HEK293 (cell line): ENCODE measurements at regions not wholly inside any gene's neighbourhood (a gene's known extent, or its start where the extent isn't known, plus 50 kb on each side); places are given as distances from the start of the nearest gene placed in this dataset.

ENCODE experiments used
- CTCF ChIP-seq: fragments of 450-650 bp; formaldehyde crosslinking; IDR thresholded peaks from 2 replicates; pipeline ENCODE4 v1.5.1; 2016; ENCODE audit warnings: missing biosample characterization, missing genetic modification characterization
- PRDM1 ChIP-seq: fragments of 450-650 bp; formaldehyde crosslinking; IDR thresholded peaks from 2 replicates; pipeline ENCODE4; 2016; ENCODE audit warnings: missing biosample characterization, missing genetic modification characterization
- ZFP41 ChIP-seq: fragments of 450-650 bp; formaldehyde crosslinking; IDR thresholded peaks from 2 replicates; pipeline ENCODE4 v1.5.1; 2016; ENCODE audit warnings: missing biosample characterization, missing genetic modification characterization, borderline replicate concordance
- ZNF175 ChIP-seq: fragments of 450-650 bp; formaldehyde crosslinking; IDR thresholded peaks from 2 replicates; pipeline ENCODE4 v1.5.1; 2016; ENCODE audit warnings: missing biosample characterization, missing genetic modification characterization
- ZNF221 ChIP-seq: fragments of 450-650 bp; formaldehyde crosslinking; IDR thresholded peaks from 2 replicates; pipeline ENCODE4 v1.5.1; 2017; ENCODE audit warnings: missing biosample characterization, missing genetic modification characterization, borderline replicate concordance
- ZNF398 ChIP-seq: fragments of 450-650 bp; formaldehyde crosslinking; IDR thresholded peaks from 2 replicates; pipeline ENCODE4 v1.5.1; 2017; ENCODE audit warnings: missing biosample characterization, missing genetic modification characterization
- ZNF433 ChIP-seq: fragments of 450-650 bp; formaldehyde crosslinking; IDR thresholded peaks from 2 replicates; pipeline ENCODE4 v1.5.1; 2016; ENCODE audit warnings: missing biosample characterization, missing genetic modification characterization, low read depth

GRCh38 chr18:76018210-76018609, 476.8 kb downstream of the ZNF516 start:
- TF ChIP-seq ZFP41 (no peak), ZNF221 (no peak), CTCF (tag by site-specific recombination) (no peak), ZNF433 (no peak), PRDM1 (tag by site-specific recombination) (no peak), ZNF175 (tag by site-specific recombination) (no peak), ZNF398 (no peak)
